CD14-positive monocyte (primary cell): ENCODE measurements at regions not wholly inside any gene's neighbourhood (a gene's known extent, or its start where the extent isn't known, plus 50 kb on each side); places are given as distances from the start of the nearest gene placed in this dataset.

ENCODE experiments used
- DNase-seq, 3 donors: peaks; one replicate each; pipeline ENCODE4 v3.0.0-alpha.2; 2011 to 2022
- H2AFZ ChIP-seq: 2 replicates; pipeline ENCODE4 v1.6.0; 2012; ENCODE audit warnings: mild to moderate bottlenecking, low read depth, low read length, inconsistent platforms; ENCODE audit not compliant: insufficient read depth, poor library complexity, severe bottlenecking
- H3K27ac ChIP-seq, 2 donors: 1 replicate in 1 of 2; 2 replicates in 1 of 2; pipeline ENCODE4 v1.5.1; 2012 to 2013; ENCODE audit warnings: low read length in 2 of 2, control low read depth in 1 of 2, inconsistent platforms in 1 of 2, low read depth in 1 of 2, mild to moderate bottlenecking in 1 of 2
- H3K27me3 ChIP-seq, 2 donors: one replicate each; pipeline versions ENCODE4 v1.6.0 to v1.6.1; 2011 to 2013; ENCODE audit warnings: low read length in 2 of 2; ENCODE audit not compliant: control insufficient read depth in 2 of 2, insufficient read depth in 2 of 2
- H3K36me3 ChIP-seq, 2 donors: replicated peaks in 1 of 2; 1 replicate in 1 of 2; 2 replicates in 1 of 2; pipeline versions ENCODE4 v1.5.1 to v1.6.1; 2012 to 2013; ENCODE audit warnings: low read length in 2 of 2, control low read depth in 1 of 2, inconsistent platforms in 1 of 2, mild to moderate bottlenecking in 1 of 2; ENCODE audit not compliant: insufficient read depth in 2 of 2, control insufficient read depth in 1 of 2
- H3K4me1 ChIP-seq, 2 donors: 1 replicate in 1 of 2; 2 replicates in 1 of 2; pipeline versions ENCODE4 v1.5.1 to v1.6.1; 2012 to 2013; ENCODE audit warnings: low read length in 2 of 2, control low read depth in 1 of 2, inconsistent platforms in 1 of 2, mild to moderate bottlenecking in 1 of 2, moderate library complexity in 1 of 2; ENCODE audit not compliant: insufficient read depth in 2 of 2, control insufficient read depth in 1 of 2
- H3K4me2 ChIP-seq: replicated peaks from 2 replicates; pipeline ENCODE3; 2012; ENCODE audit warnings: low read length, moderate library complexity, mild to moderate bottlenecking; ENCODE audit not compliant: poor library complexity, severe bottlenecking; ENCODE audit errors: extremely low read depth
- H3K4me3 ChIP-seq, 3 experiments: fragments of 200-600 bp in 1 of 3; sonication (generic) in 1 of 3; replicated peaks in 1 of 3; 1 replicate in 2 of 3; 2 replicates in 1 of 3; pipeline ENCODE4 v1.5.1; 2011 to 2013; ENCODE audit warnings: low read length in 3 of 3, mild to moderate bottlenecking in 3 of 3, control low read depth in 2 of 3, low read depth in 2 of 3, inconsistent platforms in 1 of 3, moderate library complexity in 1 of 3
- H3K79me2 ChIP-seq: 2 replicates; pipeline ENCODE4 v1.6.0; 2012; ENCODE audit warnings: mild to moderate bottlenecking, control low read depth, inconsistent platforms, low read length, moderate library complexity; ENCODE audit not compliant: insufficient read depth
- H3K9ac ChIP-seq: 2 replicates; pipeline ENCODE4 v1.6.0; 2017; ENCODE audit warnings: low read length, mild to moderate bottlenecking; ENCODE audit not compliant: insufficient read depth, poor library complexity, severe bottlenecking
- H3K9me3 ChIP-seq, 2 donors: replicated peaks in 1 of 2; 1 replicate in 1 of 2; 2 replicates in 1 of 2; pipeline versions ENCODE4 v1.5.1 to v1.6.1; 2012 to 2013; ENCODE audit warnings: low read length in 2 of 2, control low read depth in 1 of 2; ENCODE audit not compliant: control insufficient read depth in 1 of 2, insufficient read depth in 1 of 2
- H4K20me1 ChIP-seq: 2 replicates; pipeline ENCODE4 v1.6.0; 2012; ENCODE audit warnings: mild to moderate bottlenecking, low read length, control low read depth, moderate library complexity; ENCODE audit not compliant: insufficient read depth
- H3K27ac Mint-ChIP-seq, 7 donors: one replicate each; pipeline ENCODE4 v1.8.0; 2020; ENCODE audit warnings: mild to moderate bottlenecking in 7 of 7, mixed read lengths in 7 of 7, moderate library complexity in 6 of 7, inconsistent platforms in 2 of 7
- H3K27me3 Mint-ChIP-seq, 3 donors: one replicate each; pipeline ENCODE4 v1.8.0; 2021 to 2022; ENCODE audit warnings: low read depth in 3 of 3, mild to moderate bottlenecking in 3 of 3, mixed read lengths in 3 of 3, moderate library complexity in 3 of 3, inconsistent platforms in 1 of 3
- H3K36me3 Mint-ChIP-seq, 2 donors: one replicate each; pipeline ENCODE4 v1.8.0; 2020; ENCODE audit warnings: mixed read lengths in 2 of 2, inconsistent platforms in 1 of 2, mild to moderate bottlenecking in 1 of 2
- H3K4me1 Mint-ChIP-seq: one replicate; pipeline ENCODE4 v1.8.0; 2020; ENCODE audit warnings: mild to moderate bottlenecking, mixed read lengths
- H3K4me3 Mint-ChIP-seq, 2 donors: one replicate each; pipeline ENCODE4 v1.8.0; 2020; ENCODE audit warnings: mild to moderate bottlenecking in 2 of 2, mixed read lengths in 2 of 2, moderate library complexity in 1 of 2
- H3K9me3 Mint-ChIP-seq, 7 donors: one replicate each; pipeline ENCODE4 v1.8.0; 2020 to 2022; ENCODE audit warnings: mixed read lengths in 7 of 7, mild to moderate bottlenecking in 6 of 7, moderate library complexity in 6 of 7, inconsistent platforms in 2 of 7
- CTCF ChIP-seq: fragments of 200-600 bp; IDR thresholded peaks from one replicate; pipeline ENCODE4 v1.8.0; 2022; ENCODE audit warnings: antibody characterized with exemption, mild to moderate bottlenecking
- WGBS: methylation state at CpG from one replicate; pipeline ENCODE4 v1.1.5; 2013; ENCODE audit warnings: missing lambda C conversion rate; ENCODE audit not compliant: insufficient coverage; 5-methylcytosine and 5-hydroxymethylcytosine counted together
- intact Hi-C, 2 donors: fragments of 100-400 bp; cut with micrococcal nuclease; formaldehyde crosslinking; loops; one replicate each; pipeline versions ENCODE4 v1.15.0 to v1.15.1; 2023

GRCh38 chr11:109035284-109035683, 370.4 kb downstream of the DDX10 start:
- Histone ChIP-seq H3K4me3 (no peak overlapping the region), H3K79me2 (no peaks in the 10 kb centered on the region), H3K9me3 (no peaks in the 10 kb centered on the region), H3K4me2 (no peak overlapping the region), H3K36me3 (no peaks in the 10 kb centered on the region), H3K27me3 (no peaks in the 10 kb centered on the region), H4K20me1 (no peaks in the 10 kb centered on the region), H3K9ac (no peak overlapping the region), H3K27ac (no peak overlapping the region), H2AFZ (no peak overlapping the region), H3K4me1 (no peaks in the 10 kb centered on the region)
- no peak for TF ChIP-seq CTCF
- intact Hi-C loops: no loop called here
- no peak overlapping the region for H3K27ac Mint-ChIP-seq
- H3K36me3 Mint-ChIP-seq: no peaks in the 10 kb centered on the region
- no peaks in the 10 kb centered on the region for H3K4me1 Mint-ChIP-seq
- DNase-seq: no peak
- H3K9me3 Mint-ChIP-seq: peaks cover 0 to 8% (median 5%) of the 10 kb centered on the region in 7 donors
- peaks cover 0 to 4% (median 1%) of the 10 kb centered on the region in 3 donors for H3K27me3 Mint-ChIP-seq
- WGBS: no CpG with 5 or more reads among the region's 1 CpG
- no peak overlapping the region for H3K4me3 Mint-ChIP-seq

DNA sequence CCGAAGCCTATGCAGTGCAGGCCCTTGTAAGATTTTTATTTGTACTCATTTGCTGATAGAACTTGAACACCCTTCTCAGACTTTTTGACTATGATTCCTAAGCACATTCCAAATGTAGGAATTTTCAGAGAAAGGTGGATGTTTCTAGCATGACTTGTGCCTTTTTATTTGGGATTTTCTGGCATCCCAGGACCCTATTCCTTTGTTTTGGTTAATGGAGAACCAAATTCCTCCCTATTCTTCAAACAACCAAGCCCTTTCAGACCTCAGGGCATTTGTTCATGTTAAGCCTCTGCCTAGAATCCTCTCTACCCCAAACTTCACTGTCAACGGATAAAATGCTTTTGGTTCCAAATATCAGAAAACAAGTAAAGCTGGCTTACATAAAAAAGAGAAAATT, 371.1 kb downstream of the DDX10 start:
- Histone ChIP-seq H3K4me1 (no peaks in the 10 kb centered on the region), H3K27me3 (no peaks in the 10 kb centered on the region), H3K9me3 (no peaks in the 10 kb centered on the region), H3K4me2 (no peak overlapping the region), H3K36me3 (no peaks in the 10 kb centered on the region), H3K4me3 (no peak overlapping the region), H3K9ac (no peak overlapping the region), H4K20me1 (no peaks in the 10 kb centered on the region), H3K79me2 (no peaks in the 10 kb centered on the region), H2AFZ (no peak overlapping the region), H3K27ac (no peak overlapping the region)
- Mint-ChIP-seq H3K36me3 (no peaks in the 10 kb centered on the region), H3K27me3 (peaks cover 0 to 4% (median 1%) of the 10 kb centered on the region in 3 donors), H3K9me3 (peaks cover 0 to 5% (median 2%) of the 10 kb centered on the region in 7 donors), H3K4me1 (no peaks in the 10 kb centered on the region), H3K27ac (no peak overlapping the region), H3K4me3 (no peak overlapping the region)
- TF ChIP-seq CTCF: no peak
- no CpG with 5 or more reads among the region's 2 CpGs for WGBS
- DNase-seq: no peak
- intact Hi-C loops: no loop called here
